ENCODE measurements at regions not wholly inside any gene's neighbourhood (a gene's known extent, or its start where the extent isn't known, plus 50 kb on each side); places are given as distances from the start of the nearest gene placed in this dataset.
"Not testable (repeated sequence)": the region's sequence is repeated elsewhere in the genome, so short reads cannot be mapped to it uniquely, and the experiment has no call there.

- DNase-seq = no peak
- intact Hi-C loops (cut with micrococcal nuclease) = no loop called here
- no peaks in the 10 kb centered on the region for H3K36me3 ChIP-seq
- no peaks in the 10 kb centered on the region for H3K9me3 ChIP-seq (replicated peaks)
- peaks cover 2% of the 10 kb centered on the region for H3K4me1 ChIP-seq
- H3K27me3 ChIP-seq (ENCODE audit: low read depth) = no peaks in the 10 kb centered on the region
- TF ChIP-seq, protein P1, sequence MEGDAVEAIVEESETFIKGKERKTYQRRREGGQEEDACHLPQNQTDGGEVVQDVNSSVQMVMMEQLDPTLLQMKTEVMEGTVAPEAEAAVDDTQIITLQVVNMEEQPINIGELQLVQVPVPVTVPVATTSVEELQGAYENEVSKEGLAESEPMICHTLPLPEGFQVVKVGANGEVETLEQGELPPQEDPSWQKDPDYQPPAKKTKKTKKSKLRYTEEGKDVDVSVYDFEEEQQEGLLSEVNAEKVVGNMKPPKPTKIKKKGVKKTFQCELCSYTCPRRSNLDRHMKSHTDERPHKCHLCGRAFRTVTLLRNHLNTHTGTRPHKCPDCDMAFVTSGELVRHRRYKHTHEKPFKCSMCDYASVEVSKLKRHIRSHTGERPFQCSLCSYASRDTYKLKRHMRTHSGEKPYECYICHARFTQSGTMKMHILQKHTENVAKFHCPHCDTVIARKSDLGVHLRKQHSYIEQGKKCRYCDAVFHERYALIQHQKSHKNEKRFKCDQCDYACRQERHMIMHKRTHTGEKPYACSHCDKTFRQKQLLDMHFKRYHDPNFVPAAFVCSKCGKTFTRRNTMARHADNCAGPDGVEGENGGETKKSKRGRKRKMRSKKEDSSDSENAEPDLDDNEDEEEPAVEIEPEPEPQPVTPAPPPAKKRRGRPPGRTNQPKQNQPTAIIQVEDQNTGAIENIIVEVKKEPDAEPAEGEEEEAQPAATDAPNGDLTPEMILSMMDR (IDR thresholded peaks at IDR 0.05; ENCODE audit: borderline replicate concordance) = no peak
- H3K4me3 ChIP-seq = no peak overlapping the region
- H3K27ac ChIP-seq (replicated peaks) = no peak overlapping the region
These were observed 72.6 kb upstream of the CITED2 start for GRCh38 chr6:139446768-139447655.

DNA sequence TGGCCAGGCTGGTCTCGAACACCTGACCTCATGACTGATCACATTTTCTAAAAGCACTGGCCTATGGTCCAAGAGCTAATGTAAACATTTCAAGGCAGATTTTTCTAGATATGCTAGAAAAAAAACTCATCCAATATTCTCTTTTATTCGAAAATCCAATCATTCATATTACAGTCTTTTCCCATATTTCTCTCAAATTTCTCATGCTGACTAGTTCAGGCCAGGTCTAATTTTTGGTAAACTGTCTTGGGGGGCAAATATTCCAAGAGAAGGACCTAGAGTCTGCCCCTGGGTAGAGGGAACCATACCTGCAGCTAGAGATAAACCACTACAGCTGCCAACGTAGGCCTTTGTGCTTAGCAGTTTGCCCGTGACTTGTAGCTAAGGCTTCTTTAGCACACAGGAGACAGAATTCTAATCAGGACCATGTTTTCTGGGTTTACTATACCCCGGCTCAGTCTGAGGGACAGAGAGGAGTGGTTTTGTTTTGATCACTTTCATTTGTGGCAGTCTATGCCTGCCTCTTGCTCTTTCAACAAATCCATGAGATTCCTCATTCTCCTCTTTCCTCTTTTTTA is 71.8 kb upstream of the CITED2 start:
- Histone ChIP-seq H3K9me3 (replicated peaks) (no peaks in the 10 kb centered on the region), H3K36me3 (no peaks in the 10 kb centered on the region), H3K4me3 (no peak overlapping the region), H3K4me1 (peaks cover 2% of the 10 kb centered on the region), H3K27me3 (ENCODE audit: low read depth) (no peaks in the 10 kb centered on the region), H3K27ac (replicated peaks) (no peak overlapping the region)
- TF ChIP-seq, protein P1 (IDR thresholded peaks at IDR 0.05; ENCODE audit: borderline replicate concordance) = no peak
- intact Hi-C loops (cut with micrococcal nuclease) = no loop called here
- DNase-seq = no peak

DNA sequence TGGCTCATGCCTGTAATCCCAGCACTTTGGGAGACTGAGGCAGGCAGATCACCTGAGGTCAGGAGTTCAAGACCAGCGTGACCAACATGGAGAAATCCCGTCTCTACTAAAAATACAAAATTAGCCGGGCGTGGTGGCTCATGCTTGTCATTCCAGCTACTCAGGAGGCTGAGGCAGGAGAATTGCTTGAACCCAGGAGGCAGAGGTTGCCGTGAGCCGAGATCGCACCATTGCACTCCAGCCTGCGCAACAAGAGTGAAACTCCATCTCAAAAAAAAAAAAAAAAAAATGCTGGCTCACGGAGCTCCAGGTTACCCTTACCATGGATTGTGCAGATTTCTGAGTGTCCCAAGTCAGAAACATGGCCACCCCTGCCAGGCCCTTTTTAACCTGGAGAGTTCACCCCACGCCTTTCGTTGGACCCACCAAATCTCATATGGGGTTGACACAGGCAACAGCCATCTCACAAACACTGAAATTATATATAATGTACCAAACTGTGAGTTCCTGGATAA is 69.9 kb upstream of the CITED2 start:
- H3K9me3 ChIP-seq (replicated peaks); intact Hi-C loops (cut with micrococcal nuclease); DNase-seq; H3K27me3 ChIP-seq (ENCODE audit: low read depth); H3K4me3 ChIP-seq; H3K4me1 ChIP-seq; H3K36me3 ChIP-seq; H3K27ac ChIP-seq (replicated peaks): not testable (repeated sequence)

GRCh38 chr6:139443231-139444112 is 69.0 kb upstream of the CITED2 start:
- H3K4me3 ChIP-seq = no peak overlapping the region

GRCh38 chr6:139442188-139442671 is 67.8 kb upstream of the CITED2 start:
- no peaks in the 10 kb centered on the region for H3K9me3 ChIP-seq (replicated peaks)
- no peaks in the 10 kb centered on the region for H3K4me1 ChIP-seq
- H3K36me3 ChIP-seq = no peaks in the 10 kb centered on the region
- DNase-seq = no peak
- TF ChIP-seq, protein P1 (IDR thresholded peaks at IDR 0.05; ENCODE audit: borderline replicate concordance) = no peak
- H3K27ac ChIP-seq (replicated peaks) = no peak overlapping the region
- no peak overlapping the region for H3K4me3 ChIP-seq
- H3K27me3 ChIP-seq (ENCODE audit: low read depth) = no peaks in the 10 kb centered on the region
- intact Hi-C loops (cut with micrococcal nuclease) = no loop called here

More at GRCh38 chr6:139443231-139444112, 69.0 kb upstream of the CITED2 start:
- no peak for DNase-seq
- H3K27me3 ChIP-seq (ENCODE audit: low read depth) = no peaks in the 10 kb centered on the region
- TF ChIP-seq, protein P1 (IDR thresholded peaks at IDR 0.05; ENCODE audit: borderline replicate concordance) = no peak
- no peaks in the 10 kb centered on the region for H3K4me1 ChIP-seq
- no peaks in the 10 kb centered on the region for H3K36me3 ChIP-seq
- intact Hi-C loops (cut with micrococcal nuclease) = no loop called here
- H3K9me3 ChIP-seq (replicated peaks) = no peaks in the 10 kb centered on the region
- H3K27ac ChIP-seq (replicated peaks) = no peak overlapping the region
